C4-2B (cell line): ENCODE measurements at regions not wholly inside any gene's neighbourhood (a gene's known extent, or its start where the extent isn't known, plus 50 kb on each side); places are given as distances from the start of the nearest gene placed in this dataset.

Experiments used
- H3K27ac ChIP-seq: fragments of 450-650 bp; 2 replicates; pipeline ENCODE4 v1.5.1; 2017
- ZFX ChIP-seq: fragments of 450-650 bp; IDR thresholded peaks from 2 replicates; pipeline ENCODE4 v1.6.1; 2017
- TF ChIP-seq, protein P1 (sequence below): fragments of 450-650 bp; conservative IDR thresholded peaks from 2 replicates; pipeline ENCODE4 v1.5.1; 2017; ENCODE audit warnings: mild to moderate bottlenecking

DNA sequence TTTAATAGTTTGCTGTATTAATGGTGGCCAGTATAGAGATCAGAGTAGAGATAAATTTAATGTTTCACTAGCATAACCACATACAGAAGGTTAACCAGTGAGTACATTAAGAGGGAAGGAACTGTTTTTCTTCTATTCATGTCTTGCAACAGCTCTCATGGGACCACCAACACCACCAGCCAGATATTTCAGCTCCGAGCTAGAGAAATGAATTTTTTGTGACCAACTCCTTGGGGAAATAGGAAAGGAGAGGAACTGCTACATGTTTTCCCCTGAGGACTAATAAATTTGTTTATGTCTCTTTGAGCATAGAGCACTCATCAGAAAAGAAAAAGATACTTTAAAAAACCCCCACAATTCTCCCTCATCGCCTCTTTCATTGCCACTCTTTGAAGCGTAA lies 247.5 kb downstream of the MBNL1 start:
- no peak overlapping the region for H3K27ac ChIP-seq
- TF ChIP-seq, protein P1, sequence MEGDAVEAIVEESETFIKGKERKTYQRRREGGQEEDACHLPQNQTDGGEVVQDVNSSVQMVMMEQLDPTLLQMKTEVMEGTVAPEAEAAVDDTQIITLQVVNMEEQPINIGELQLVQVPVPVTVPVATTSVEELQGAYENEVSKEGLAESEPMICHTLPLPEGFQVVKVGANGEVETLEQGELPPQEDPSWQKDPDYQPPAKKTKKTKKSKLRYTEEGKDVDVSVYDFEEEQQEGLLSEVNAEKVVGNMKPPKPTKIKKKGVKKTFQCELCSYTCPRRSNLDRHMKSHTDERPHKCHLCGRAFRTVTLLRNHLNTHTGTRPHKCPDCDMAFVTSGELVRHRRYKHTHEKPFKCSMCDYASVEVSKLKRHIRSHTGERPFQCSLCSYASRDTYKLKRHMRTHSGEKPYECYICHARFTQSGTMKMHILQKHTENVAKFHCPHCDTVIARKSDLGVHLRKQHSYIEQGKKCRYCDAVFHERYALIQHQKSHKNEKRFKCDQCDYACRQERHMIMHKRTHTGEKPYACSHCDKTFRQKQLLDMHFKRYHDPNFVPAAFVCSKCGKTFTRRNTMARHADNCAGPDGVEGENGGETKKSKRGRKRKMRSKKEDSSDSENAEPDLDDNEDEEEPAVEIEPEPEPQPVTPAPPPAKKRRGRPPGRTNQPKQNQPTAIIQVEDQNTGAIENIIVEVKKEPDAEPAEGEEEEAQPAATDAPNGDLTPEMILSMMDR, result no peak
- TF ChIP-seq ZFX, result no peak

DNA sequence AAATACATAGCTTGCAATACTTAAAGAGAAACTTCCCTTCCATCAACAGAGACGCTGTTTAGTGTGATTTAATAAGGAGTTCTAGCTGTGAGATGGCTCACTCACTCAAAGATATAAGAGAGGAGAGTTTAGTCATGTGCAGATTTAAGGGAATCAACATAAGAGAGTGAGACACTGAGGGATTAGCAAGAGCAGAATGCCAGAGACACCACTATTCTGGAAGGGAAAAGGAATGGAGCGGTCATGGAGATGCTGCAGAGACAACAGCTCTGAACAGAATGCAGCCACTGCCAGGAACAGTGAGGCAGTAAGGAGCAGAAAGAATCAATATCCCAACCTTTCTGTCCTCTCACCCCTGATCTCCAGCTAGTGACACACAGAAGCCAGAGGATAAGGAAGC lies 248.8 kb downstream of the MBNL1 start:
- no peak overlapping the region for H3K27ac ChIP-seq
- TF ChIP-seq, protein P1, result no peak
- no peak for TF ChIP-seq ZFX

DNA sequence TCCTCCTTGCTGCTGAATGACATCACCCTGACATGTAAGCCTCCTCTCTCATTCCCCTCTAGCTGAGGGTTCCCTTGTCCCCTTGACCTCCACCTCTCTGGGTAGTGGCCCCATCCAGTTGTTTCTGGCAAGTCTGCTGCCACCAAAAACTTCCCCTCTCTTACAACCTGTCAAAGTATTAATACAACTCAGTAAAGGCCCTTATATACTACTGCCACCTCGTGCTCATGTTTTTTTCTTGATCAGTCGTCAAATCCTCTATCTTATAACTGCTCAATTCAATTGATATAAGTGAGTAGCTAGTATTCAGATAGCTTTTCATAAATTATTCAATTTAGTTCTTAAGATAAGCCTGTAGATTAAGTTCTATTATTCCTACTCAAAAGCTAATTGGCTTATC lies 249.6 kb downstream of the MBNL1 start:
- TF ChIP-seq, protein P1, result peak; percentile 10; the same call in 1 of the 2 replicates
- TF ChIP-seq ZFX, result no peak
- H3K27ac ChIP-seq, result no peak overlapping the region

DNA sequence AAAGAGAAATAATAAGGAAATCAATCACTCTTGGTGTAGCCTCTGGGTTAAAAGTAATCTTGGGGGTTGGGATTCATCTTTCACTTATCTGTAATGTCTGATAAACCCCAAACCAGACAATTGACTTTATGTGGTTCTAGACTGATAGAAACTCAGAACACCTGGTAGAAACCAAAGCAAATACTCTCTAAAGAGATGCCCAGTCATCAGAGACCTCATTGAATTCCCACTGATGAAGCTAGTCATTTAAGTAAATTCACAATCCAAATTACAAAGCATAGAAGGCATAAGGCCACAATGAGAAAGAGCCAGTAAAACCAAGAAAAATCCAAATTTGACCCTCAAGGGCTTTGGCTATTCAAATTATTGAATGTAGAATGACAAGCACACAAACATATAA lies 250.6 kb downstream of the MBNL1 start:
- no peak for TF ChIP-seq ZFX
- TF ChIP-seq, protein P1, result no peak
- H3K27ac ChIP-seq, result no peak overlapping the region

DNA sequence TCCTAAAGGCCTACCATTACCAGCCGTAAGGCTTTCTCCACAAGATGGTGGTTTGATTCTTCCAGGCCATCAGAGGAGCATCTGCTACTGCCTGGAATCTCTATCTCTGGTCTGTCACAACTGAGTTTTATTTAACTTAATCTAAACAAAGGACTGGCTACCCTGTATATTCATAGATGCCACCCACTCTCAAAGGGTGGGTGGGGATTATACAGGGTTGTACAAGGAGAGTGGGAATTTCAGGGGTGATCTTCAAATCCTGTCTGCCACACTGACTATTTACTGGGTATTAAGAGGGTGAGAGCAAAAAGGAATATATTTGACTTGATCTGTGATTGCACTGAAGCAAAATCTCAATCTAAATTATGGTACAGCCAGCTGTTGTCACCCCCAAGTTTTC lies 253.3 kb downstream of the MBNL1 start:
- TF ChIP-seq, protein P1, result no peak
- no peak for TF ChIP-seq ZFX
- no peak overlapping the region for H3K27ac ChIP-seq

DNA sequence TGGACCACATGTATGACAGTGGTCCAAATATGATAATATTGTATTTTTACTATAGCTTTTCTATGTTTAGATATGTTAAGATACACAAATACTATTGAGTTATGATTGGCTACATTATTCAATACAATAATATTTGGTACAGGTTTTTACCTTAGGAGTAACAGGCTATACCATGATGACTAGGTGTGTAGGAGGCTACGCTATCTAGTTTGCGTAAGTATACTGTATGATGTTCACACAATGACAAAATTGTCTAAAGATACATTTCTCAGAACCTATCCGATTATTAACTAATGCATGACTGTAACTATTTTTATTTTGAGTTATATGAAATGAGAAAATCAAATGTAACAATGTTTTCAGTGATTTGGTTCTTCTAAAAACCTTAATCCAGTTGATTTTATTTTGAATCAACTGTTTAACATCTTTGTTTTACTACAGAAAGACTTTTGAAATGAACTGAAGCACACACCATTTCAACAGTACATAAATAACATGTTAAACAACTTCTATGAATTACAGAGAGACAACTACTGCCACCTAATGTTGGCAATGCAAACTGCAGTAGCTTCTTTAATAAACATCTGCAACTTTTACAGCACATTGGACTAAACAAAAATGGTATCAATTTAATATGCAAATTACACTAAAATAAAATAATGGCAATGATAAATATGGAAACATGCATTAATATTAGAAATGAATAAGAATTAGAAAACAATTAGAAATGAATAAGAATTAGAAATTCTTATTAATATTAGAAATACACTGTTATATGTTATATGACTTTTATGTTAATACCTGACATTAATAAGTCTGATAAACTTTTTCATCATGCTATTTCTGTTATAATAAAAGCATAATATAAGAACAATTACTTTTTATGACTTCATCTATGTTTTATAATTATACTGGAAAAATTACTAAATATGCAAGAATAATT lies 255.7 kb downstream of the MBNL1 start:
- no peak overlapping the region for H3K27ac ChIP-seq
- TF ChIP-seq, protein P1, result peak; percentile 98
- no peak for TF ChIP-seq ZFX

DNA sequence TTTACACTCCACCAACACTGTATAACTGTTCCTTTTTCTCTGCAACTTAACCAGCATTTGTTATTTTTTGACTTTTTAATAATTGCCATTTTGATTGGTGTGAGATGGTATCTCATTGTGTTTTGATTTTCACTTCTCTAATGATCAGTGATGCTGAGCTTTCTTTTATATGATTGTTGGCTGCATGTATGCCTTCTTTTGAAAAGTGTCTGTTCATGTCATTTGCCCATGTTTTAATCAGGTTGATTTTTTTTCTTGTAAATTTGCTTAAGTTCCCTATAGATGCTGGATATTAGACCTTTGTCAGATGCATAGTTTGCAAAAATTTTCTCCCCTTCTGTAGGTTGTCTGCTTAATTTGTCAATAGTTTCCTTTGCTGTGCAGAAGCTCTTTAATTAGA lies 263.0 kb downstream of the MBNL1 start:
- TF ChIP-seq, protein P1, result no peak
- TF ChIP-seq ZFX, result no peak

More for the DNA sequence above, 263.0 kb downstream of the MBNL1 start:
- no peak overlapping the region for H3K27ac ChIP-seq
